ENCODE measurements at regions not wholly inside any gene's neighbourhood (a gene's known extent, or its start where the extent isn't known, plus 50 kb on each side); places are given as distances from the start of the nearest gene placed in this dataset.
"Not testable (repeated sequence)": the region's sequence is repeated elsewhere in the genome, so short reads cannot be mapped to it uniquely, and the experiment has no call there.

GRCh38 chr16:51272420-51272819 lies 121.3 kb upstream of the SALL1 start:
- DNase-seq (ENCODE audit: low read depth): no peak

- no peak for DNase-seq (ENCODE audit: low read depth)
Measured at GRCh38 chr16:51271156-51271701, 120.2 kb upstream of the SALL1 start.

- no peak for DNase-seq (ENCODE audit: low read depth)
Measured at GRCh38 chr16:51268237-51268636, 117.2 kb upstream of the SALL1 start.

- no peak for DNase-seq (ENCODE audit: low read depth)
Measured at GRCh38 chr16:51267681-51268080, 116.6 kb upstream of the SALL1 start.

GRCh38 chr16:51262428-51262827 lies 111.4 kb upstream of the SALL1 start:
- DNase-seq (ENCODE audit: low read depth): no peak

GRCh38 chr16:51261919-51262318 lies 110.8 kb upstream of the SALL1 start:
- DNase-seq (ENCODE audit: low read depth): no peak

GRCh38 chr16:51255349-51255972 lies 104.4 kb upstream of the SALL1 start:
- no peak for DNase-seq (ENCODE audit: low read depth)

GRCh38 chr16:51254390-51254789 lies 103.3 kb upstream of the SALL1 start:
- DNase-seq (ENCODE audit: low read depth): not testable (repeated sequence)

GRCh38 chr16:51248217-51248616 lies 97.1 kb upstream of the SALL1 start:
- no peak for DNase-seq (ENCODE audit: low read depth)

- DNase-seq (ENCODE audit: low read depth): no peak
Measured at GRCh38 chr16:51245658-51245995, 94.6 kb upstream of the SALL1 start.

- no peak for DNase-seq (ENCODE audit: low read depth)
Measured at GRCh38 chr16:51244887-51245657, 94.0 kb upstream of the SALL1 start.

GRCh38 chr16:51243936-51244436 lies 92.9 kb upstream of the SALL1 start:
- peak; percentile 10 for DNase-seq (ENCODE audit: low read depth)

- DNase-seq (ENCODE audit: low read depth): no peak
Measured at GRCh38 chr16:51242296-51242994, 91.4 kb upstream of the SALL1 start.

- DNase-seq (ENCODE audit: low read depth): no peak
Measured at GRCh38 chr16:51239196-51239595, 88.1 kb upstream of the SALL1 start.

GRCh38 chr16:51237861-51238378 lies 86.8 kb upstream of the SALL1 start:
- DNase-seq (ENCODE audit: low read depth): no peak

GRCh38 chr16:51237207-51237606 lies 86.1 kb upstream of the SALL1 start:
- DNase-seq (ENCODE audit: low read depth): no peak

GRCh38 chr16:51236583-51236982 lies 85.5 kb upstream of the SALL1 start:
- no peak for DNase-seq (ENCODE audit: low read depth)

- no peak for DNase-seq (ENCODE audit: low read depth)
Measured at GRCh38 chr16:51231702-51232101, 80.6 kb upstream of the SALL1 start.

- not testable (repeated sequence) for DNase-seq (ENCODE audit: low read depth)
Measured at GRCh38 chr16:51230035-51230434, 79.0 kb upstream of the SALL1 start.

GRCh38 chr16:51228097-51228659 lies 77.1 kb upstream of the SALL1 start:
- DNase-seq (ENCODE audit: low read depth): no peak

GRCh38 chr16:51225878-51226277 lies 74.8 kb upstream of the SALL1 start:
- no peak for DNase-seq (ENCODE audit: low read depth)

GRCh38 chr16:51224317-51224716 lies 73.2 kb upstream of the SALL1 start:
- DNase-seq (ENCODE audit: low read depth): no peak

Data from HT1080 (cell line).